ENCODE measurements at regions not wholly inside any gene's neighbourhood (a gene's known extent, or its start where the extent isn't known, plus 50 kb on each side); places are given as distances from the start of the nearest gene placed in this dataset.

GRCh38 chr21:17441370-17441769, 71.5 kb upstream of the CXADR start:
- Histone ChIP-seq H3K27ac (no peak overlapping the region), H3K4me3 (no peak overlapping the region), H3K9me3 (no peaks in the 10 kb centered on the region), H3K4me1 (peaks cover 0 to 7% (median 0%) of the 10 kb centered on the region in 12 donors), H3K36me3 (no peaks in the 10 kb centered on the region), H3K27me3 (no peaks in the 10 kb centered on the region)
- DNase-seq (no peak), ATAC-seq (no peak)
- intact Hi-C loops (cut with DNase I), result no loop called here
- no peak for TF ChIP-seq POLR2A (IDR thresholded peaks at IDR 0.05)
- 94 to 100% (median 97%) methylated on average over 1 of the region's 1 CpG for WGBS, 4 donors

- WGBS, 4 donors, result 72 to 82% (median 77%) methylated on average over 2 of the region's 2 CpGs
- H3K4me1 ChIP-seq, result no peaks in the 10 kb centered on the region
Observed at GRCh38 chr21:17442165-17442564, 70.7 kb upstream of the CXADR start.

GRCh38 chr21:17444828-17445227, 68.0 kb upstream of the CXADR start:
- Histone ChIP-seq H3K4me3 (no peak overlapping the region), H3K36me3 (no peaks in the 10 kb centered on the region), H3K27ac (no peak overlapping the region), H3K9me3 (no peaks in the 10 kb centered on the region), H3K4me1 (no peaks in the 10 kb centered on the region), H3K27me3 (no peaks in the 10 kb centered on the region)
- WGBS, 4 donors, result 77 to 83% (median 81%) methylated on average over 5 of the region's 5 CpGs
- DNase-seq (no peak), ATAC-seq (no peak)
- TF ChIP-seq CTCF (IDR thresholded peaks at IDR 0.05) (no peak), POLR2A (IDR thresholded peaks at IDR 0.05) (no peak)
- intact Hi-C loops (cut with DNase I), result no loop called here

More at GRCh38 chr21:17442165-17442564, 70.7 kb upstream of the CXADR start:
- H3K27me3 ChIP-seq, result no peaks in the 10 kb centered on the region
- H3K27ac ChIP-seq, result no peak overlapping the region
- H3K36me3 ChIP-seq, result no peaks in the 10 kb centered on the region
- TF ChIP-seq POLR2A (IDR thresholded peaks at IDR 0.05) (no peak), CTCF (IDR thresholded peaks at IDR 0.05) (no peak)
- intact Hi-C loops (cut with DNase I), result no loop called here
- no peaks in the 10 kb centered on the region for H3K9me3 ChIP-seq
- no peak for ATAC-seq
- no peak for DNase-seq
- H3K4me3 ChIP-seq, result no peak overlapping the region

GRCh38 chr21:17446737-17447136, 66.1 kb upstream of the CXADR start:
- intact Hi-C loops (cut with DNase I), result no loop called here
- 88 to 95% (median 93%) methylated on average over 3 of the region's 3 CpGs for WGBS, 4 donors
- Histone ChIP-seq H3K9me3 (no peaks in the 10 kb centered on the region), H3K27me3 (no peaks in the 10 kb centered on the region), H3K4me3 (no peak overlapping the region), H3K27ac (no peak overlapping the region), H3K36me3 (no peaks in the 10 kb centered on the region), H3K4me1 (peaks cover 0 to 7% (median 2%) of the 10 kb centered on the region in 12 donors)
- DNase-seq (no peak), ATAC-seq (no peak)
- no peak for TF ChIP-seq CTCF (IDR thresholded peaks at IDR 0.05)
- TF ChIP-seq POLR2A (IDR thresholded peaks at IDR 0.05), result no peak

GRCh38 chr21:17449701-17450100, 63.1 kb upstream of the CXADR start:
- intact Hi-C loops (cut with DNase I), result no loop called here
- Histone ChIP-seq H3K4me3 (no peak overlapping the region), H3K9me3 (no peaks in the 10 kb centered on the region), H3K4me1 (peaks cover 0 to 12% (median 3%) of the 10 kb centered on the region in 12 donors), H3K27ac (no peak overlapping the region), H3K36me3 (no peaks in the 10 kb centered on the region), H3K27me3 (no peaks in the 10 kb centered on the region)
- no peak for DNase-seq
- no peak for TF ChIP-seq CTCF (IDR thresholded peaks at IDR 0.05)
- TF ChIP-seq POLR2A (IDR thresholded peaks at IDR 0.05), result no peak
- ATAC-seq, result no peak

Data from heart left ventricle (tissue), 16 donors.